ENCODE measurements at regions not wholly inside any gene's neighbourhood (a gene's known extent, or its start where the extent isn't known, plus 50 kb on each side); places are given as distances from the start of the nearest gene placed in this dataset.

DNA sequence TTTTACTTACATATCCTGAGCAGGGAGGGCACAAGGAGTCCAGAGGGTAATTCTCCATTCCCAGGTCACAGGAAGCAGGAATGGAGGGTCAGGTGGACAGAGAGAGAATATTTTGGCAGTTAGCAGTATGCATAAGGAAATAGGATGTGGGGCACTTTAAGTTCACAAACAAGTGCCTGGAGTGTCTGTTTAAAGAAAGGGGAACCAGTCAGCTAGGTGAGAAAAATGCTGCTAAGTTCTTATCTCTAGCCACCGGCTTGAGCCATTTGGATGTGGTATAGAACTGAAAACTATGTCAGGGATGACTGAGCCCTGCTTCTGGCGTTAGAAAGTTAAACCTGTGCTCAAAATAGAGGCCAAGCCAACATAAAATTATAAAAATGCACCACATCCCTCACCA lies 739.7 kb upstream of the NCAM2 start:
- TF ChIP-seq, protein P1, sequence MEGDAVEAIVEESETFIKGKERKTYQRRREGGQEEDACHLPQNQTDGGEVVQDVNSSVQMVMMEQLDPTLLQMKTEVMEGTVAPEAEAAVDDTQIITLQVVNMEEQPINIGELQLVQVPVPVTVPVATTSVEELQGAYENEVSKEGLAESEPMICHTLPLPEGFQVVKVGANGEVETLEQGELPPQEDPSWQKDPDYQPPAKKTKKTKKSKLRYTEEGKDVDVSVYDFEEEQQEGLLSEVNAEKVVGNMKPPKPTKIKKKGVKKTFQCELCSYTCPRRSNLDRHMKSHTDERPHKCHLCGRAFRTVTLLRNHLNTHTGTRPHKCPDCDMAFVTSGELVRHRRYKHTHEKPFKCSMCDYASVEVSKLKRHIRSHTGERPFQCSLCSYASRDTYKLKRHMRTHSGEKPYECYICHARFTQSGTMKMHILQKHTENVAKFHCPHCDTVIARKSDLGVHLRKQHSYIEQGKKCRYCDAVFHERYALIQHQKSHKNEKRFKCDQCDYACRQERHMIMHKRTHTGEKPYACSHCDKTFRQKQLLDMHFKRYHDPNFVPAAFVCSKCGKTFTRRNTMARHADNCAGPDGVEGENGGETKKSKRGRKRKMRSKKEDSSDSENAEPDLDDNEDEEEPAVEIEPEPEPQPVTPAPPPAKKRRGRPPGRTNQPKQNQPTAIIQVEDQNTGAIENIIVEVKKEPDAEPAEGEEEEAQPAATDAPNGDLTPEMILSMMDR (IDR thresholded peaks at IDR 0.05): no peak
- no peak for TF ChIP-seq POLR2AphosphoS5 (IDR thresholded peaks at IDR 0.05)
